GM12865 (cell line): ENCODE measurements at regions not wholly inside any gene's neighbourhood (a gene's known extent, or its start where the extent isn't known, plus 50 kb on each side); places are given as distances from the start of the nearest gene placed in this dataset.
A peak's percentile ranks its signal among the peaks of the same experiment; 100 is the strongest.

Source experiments
- DNase-seq: peaks from one replicate; pipeline ENCODE4 v3.0.0; 2010; ENCODE audit warnings: low read depth
- H3K4me3 ChIP-seq: 2 replicates; pipeline ENCODE4 v1.5.1; 2011; ENCODE audit warnings: mild to moderate bottlenecking, low read depth, low read length, control low read depth
- TF ChIP-seq, protein P1 (sequence below): IDR thresholded peaks from 2 replicates; pipeline ENCODE4 v1.5.1; 2011; ENCODE audit warnings: low read length, control low read depth, low read depth, inconsistent platforms; ENCODE audit not compliant: insufficient read depth; ENCODE audit errors: missing control alignments

DNA sequence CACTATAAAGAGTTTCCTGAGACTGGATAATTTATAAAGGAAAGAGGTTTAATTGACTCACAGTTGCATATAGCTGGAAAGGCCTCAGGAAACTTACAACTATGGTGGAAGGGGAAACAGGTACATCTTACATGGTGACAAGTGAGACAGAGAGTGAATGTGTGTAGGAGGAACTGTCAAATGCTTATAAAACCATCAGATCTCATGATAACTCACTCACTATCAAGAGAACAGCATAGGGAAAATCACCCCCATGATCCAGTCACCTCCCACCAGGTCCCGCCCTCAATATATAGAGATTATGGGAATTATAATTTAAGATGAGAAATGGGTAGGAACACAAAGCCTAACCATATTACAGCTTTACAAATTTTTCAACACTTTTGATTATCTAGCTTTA lies 266.0 kb downstream of the DTHD1 start:
- DNase-seq = no peak
- TF ChIP-seq, protein P1, sequence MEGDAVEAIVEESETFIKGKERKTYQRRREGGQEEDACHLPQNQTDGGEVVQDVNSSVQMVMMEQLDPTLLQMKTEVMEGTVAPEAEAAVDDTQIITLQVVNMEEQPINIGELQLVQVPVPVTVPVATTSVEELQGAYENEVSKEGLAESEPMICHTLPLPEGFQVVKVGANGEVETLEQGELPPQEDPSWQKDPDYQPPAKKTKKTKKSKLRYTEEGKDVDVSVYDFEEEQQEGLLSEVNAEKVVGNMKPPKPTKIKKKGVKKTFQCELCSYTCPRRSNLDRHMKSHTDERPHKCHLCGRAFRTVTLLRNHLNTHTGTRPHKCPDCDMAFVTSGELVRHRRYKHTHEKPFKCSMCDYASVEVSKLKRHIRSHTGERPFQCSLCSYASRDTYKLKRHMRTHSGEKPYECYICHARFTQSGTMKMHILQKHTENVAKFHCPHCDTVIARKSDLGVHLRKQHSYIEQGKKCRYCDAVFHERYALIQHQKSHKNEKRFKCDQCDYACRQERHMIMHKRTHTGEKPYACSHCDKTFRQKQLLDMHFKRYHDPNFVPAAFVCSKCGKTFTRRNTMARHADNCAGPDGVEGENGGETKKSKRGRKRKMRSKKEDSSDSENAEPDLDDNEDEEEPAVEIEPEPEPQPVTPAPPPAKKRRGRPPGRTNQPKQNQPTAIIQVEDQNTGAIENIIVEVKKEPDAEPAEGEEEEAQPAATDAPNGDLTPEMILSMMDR = no peak
- no peak overlapping the region for H3K4me3 ChIP-seq

DNA sequence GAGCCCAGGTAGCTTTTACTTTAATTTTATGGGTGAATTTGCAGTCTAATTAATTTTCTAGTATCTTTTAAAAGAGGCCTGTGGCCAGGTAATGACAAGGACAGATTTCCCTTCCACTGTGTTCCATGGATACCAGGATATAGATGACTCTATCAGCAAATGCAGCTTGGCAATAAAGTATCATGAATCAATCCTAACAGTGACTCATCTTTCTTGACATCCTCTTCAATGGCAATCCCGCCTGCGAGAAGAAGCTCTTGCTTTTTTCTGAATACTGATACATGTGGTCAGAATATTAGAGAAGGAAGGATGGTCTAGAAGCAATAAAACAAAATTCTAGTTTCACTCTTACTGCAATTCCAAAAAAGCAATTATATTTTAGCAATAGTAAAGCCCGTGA lies 267.8 kb downstream of the DTHD1 start:
- TF ChIP-seq, protein P1 = no peak
- H3K4me3 ChIP-seq = no peak overlapping the region
- DNase-seq = no peak

DNA sequence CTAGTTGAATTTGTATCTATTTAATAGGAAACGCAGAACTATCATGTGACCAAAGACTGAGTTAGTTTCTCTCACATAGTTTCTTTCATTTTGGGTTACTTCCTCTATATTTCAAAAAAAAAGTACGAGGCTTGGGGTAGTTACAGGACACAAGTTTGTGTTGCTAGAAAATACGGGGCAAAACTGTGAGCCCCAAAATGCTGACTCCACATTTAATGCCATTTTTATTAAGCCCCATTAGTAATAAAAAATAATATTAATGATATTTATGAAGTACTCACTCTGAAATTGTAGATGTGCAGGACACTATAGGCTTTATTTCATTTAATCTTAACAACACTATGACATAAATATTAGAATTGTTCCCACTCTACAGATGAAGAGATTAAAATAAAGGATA lies 268.6 kb downstream of the DTHD1 start:
- DNase-seq = no peak
- H3K4me3 ChIP-seq = no peak overlapping the region
- TF ChIP-seq, protein P1 = no peak

DNA sequence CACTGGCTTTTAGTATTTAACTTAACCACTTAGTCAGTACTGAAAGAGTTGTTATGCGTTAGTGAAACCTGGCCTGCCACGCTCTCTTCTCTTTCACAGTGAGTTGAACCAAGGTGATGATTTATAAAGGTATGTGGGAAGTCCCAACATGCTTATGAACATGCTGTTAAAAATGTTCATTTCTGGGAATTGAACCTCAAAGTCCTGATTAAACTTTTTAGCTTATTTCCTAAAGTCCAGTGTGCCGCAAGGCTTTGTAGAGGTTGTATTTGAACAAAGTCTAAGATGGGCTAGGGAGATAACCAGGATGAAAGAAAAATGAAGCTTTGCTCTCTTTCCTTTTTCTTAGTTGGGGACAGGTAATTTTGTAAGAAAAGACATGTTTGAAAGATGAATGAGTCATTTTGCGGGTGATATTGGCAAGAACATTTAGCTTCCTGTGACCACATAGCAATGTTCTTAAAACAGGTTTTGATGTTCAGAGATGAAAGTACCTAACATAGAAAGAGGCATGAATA lies 270.3 kb downstream of the DTHD1 start:
- no peak overlapping the region for H3K4me3 ChIP-seq
- peak; percentile 79 for DNase-seq
- TF ChIP-seq, protein P1 = no peak

DNA sequence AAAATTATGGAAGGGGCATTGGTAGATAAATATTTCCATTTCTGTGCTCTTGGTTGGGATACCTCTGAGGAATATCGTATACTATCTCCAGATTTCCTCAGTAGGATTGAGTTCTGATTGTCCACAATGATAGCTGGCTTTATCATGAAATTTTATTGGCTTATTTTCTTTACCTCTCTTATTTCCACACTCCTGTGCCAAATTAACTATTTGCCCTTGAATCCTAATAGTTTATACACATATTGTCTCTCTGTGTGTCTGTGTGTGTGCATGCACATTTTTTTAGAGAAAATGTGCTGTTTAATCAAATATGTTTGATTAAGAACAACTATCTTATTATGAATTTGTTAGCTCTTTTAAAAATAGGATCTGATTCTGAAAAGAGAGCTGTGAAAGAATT lies 271.6 kb downstream of the DTHD1 start:
- no peak for DNase-seq
- TF ChIP-seq, protein P1 = no peak
- H3K4me3 ChIP-seq = no peak overlapping the region

DNA sequence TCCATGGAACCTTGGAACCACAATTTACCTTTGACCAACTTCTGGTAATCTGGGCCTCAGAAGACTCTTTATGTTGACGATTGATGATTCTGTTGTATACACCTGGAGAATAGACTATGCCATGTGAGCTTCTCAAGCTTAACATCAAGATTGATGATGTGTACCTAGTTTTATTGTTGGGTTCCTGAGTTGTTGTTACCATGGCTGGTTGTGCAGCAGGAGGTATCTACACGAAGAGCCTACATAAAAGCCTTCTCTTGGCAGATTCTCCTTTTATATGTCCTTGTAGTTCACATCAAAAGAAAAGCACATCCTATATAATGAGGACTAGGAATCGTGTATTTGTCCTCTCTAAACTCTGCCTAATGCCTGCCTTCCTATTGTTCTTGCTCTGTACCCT lies 272.0 kb downstream of the DTHD1 start:
- DNase-seq = no peak
- H3K4me3 ChIP-seq = no peak overlapping the region

DNA sequence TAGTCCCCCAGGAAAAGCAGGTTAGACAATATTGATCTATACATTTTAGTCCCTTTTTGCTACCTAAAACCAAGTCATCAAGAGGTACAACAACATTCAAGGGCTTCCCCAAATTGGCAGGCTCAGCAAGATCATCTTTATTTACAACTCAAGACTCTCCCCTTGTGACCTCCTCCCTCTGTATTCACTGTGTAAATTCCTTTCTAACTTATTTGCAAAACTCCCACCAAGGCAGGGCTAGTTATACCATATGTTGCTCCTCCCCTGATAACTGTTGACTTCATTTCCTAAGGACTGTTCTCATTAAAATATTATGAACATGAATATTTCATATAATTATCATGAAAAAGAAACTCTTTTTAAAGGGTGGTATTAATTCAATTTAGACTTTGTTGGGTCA lies 275.6 kb downstream of the DTHD1 start:
- no peak overlapping the region for H3K4me3 ChIP-seq
- DNase-seq = no peak
- TF ChIP-seq, protein P1 = no peak

More for the DNA sequence above, 272.0 kb downstream of the DTHD1 start:
- TF ChIP-seq, protein P1 = no peak
